HG02588 (cell line): ENCODE measurements at regions not wholly inside any gene's neighbourhood (a gene's known extent, or its start where the extent isn't known, plus 50 kb on each side); places are given as distances from the start of the nearest gene placed in this dataset.
"Not testable (repeated sequence)": the region's sequence is repeated elsewhere in the genome, so short reads cannot be mapped to it uniquely, and the experiment has no call there.

Experiments used
- ATAC-seq: cut with Tn5 transposase; IDR thresholded peaks from one replicate; pipeline ENCODE4 v1.9.1; 2021; ENCODE audit warnings: mild to moderate bottlenecking, moderate library complexity; ENCODE audit not compliant: unreplicated experiment

DNA sequence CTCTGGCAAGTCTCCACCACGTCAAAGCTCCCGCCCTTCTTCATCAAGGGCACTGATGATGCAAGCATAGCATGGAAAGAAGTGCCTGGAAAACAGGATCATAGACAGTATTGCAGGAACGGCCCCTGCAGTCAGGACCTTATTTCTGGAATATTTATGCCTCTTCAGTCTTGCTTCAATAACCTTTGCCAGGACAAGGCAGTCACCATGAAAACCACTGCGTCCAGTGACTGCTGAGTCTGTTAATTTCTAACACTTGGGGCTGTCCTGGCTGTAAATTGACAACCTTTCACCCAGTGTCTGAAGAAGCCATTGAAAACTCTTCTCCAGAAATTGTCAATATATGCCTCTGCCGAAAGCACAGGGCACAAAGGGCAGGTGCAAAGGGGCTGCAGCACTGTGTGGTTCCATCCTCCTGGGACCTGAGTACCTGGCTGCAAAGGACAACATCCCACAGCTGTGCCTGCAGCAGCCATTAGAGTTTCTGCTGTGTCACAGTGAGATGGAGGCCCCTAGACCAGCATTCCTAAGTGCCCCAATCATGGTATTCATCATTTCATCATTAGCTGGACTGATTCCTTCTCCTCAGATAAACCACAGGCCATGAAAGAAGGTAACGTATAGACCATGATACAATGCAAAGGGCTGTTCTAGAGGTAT, 819.6 kb downstream of the RNF144A start:
- no peak for ATAC-seq

GRCh38 chr2:7738596-7738995, 821.4 kb downstream of the RNF144A start:
- ATAC-seq: no peak

DNA sequence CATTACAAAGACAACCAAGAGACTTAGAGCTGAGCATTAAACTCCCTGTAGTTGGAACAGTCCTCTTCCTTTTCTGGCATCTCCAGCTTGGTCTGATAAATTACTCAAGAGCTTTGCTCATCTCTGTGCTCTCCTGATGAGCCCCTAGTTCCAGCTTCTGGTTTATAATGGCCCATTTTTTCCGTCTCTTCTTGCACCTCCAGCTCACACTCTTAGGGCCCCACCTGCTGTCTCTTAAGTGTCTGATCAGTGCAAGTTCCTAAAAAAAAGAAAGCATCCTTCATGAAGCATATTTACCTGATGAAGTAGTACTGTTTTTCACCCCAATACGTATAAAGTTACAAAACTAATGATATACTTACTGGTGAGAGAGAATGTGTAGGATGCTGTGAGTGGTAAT, 822.9 kb downstream of the RNF144A start:
- no peak for ATAC-seq

- ATAC-seq: no peak
Observed at GRCh38 chr2:7742301-7742700, 825.1 kb downstream of the RNF144A start.

DNA sequence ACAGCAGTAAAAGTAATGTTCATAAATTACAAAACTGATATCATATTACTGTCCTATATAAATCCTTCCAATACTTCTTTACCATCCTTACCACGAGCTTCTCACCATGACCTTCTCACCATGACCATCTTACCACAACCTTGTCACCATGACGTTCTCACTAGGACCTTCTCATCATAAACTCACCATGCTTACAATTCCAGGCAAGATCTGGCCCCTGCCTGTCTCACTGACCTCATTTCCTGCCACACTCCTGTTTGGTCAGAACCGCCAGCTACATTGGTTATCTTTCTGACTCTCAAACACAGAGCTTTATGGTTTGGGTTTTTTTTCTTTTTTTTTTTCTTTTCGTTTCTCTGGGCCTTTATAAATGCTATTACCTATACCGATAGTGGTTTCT, 827.6 kb downstream of the RNF144A start:
- no peak for ATAC-seq

DNA sequence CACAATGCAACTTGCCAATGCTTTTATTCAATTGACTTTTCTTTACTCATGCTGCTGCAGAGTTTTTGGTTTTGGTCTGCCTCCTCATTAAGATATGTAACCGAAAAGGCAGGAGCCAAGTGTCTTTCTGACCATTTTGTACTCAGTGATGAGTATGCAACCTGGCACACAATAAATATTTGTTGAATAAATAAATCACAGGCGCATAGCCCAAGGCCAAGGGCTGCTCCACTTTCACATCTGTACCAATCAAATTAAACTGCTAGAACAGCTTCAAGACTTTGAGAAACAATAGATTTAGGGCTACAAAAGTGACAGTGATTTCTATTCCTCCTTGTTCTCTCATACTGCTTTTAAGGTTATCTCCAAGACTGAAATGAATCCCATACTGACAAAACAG, 828.2 kb downstream of the RNF144A start:
- no peak for ATAC-seq

- no peak for ATAC-seq
Observed at GRCh38 chr2:7748717-7749415, 831.7 kb downstream of the RNF144A start.

GRCh38 chr2:7749895-7750559, 832.8 kb downstream of the RNF144A start:
- no peak for ATAC-seq

- no peak for ATAC-seq
Observed at GRCh38 chr2:7752291-7752690, 835.1 kb downstream of the RNF144A start.

DNA sequence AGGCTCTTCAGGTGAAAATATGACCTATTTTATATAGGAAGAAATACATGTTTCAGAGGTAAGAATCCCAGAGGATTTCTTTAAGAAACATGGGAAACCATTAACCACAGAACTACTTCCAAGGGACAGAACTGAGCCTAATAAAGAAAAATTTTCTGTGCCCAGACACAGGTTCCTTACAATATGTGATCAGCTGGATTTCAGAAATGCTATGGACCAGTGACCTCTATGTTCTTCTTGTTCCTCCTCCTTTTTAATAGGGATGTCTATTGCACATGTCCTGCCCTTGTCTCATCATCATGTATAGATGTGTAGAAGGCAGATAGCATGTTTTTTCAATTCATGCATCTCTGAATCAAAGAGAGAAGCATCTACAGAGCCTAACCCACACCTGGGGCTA, 836.6 kb downstream of the RNF144A start:
- no peak for ATAC-seq

GRCh38 chr2:7755879-7756278, 838.7 kb downstream of the RNF144A start:
- no peak for ATAC-seq

GRCh38 chr2:7758073-7758759, 841.0 kb downstream of the RNF144A start:
- ATAC-seq: no peak

DNA sequence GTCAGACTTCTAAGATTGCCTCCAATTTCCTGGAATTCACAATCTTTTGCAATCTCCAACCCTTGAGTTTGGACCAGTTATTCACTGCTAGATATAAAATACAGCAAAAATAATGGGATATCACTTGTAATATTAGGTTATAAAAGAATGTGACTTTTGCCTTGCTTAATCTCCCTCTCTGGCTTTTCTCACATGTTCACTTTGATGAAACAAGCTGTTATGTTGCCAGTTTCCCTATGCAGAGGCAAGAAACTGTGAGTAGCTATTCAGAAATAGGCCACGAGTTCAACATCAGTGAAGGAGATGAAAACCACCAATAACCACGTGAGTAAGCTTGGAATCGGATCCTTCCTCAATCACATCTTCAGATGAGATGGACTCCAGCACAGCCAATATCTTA, 842.7 kb downstream of the RNF144A start:
- no peak for ATAC-seq

- not testable (repeated sequence) for ATAC-seq
Observed at GRCh38 chr2:7763418-7763817, 846.2 kb downstream of the RNF144A start.

GRCh38 chr2:7765236-7765635, 848.0 kb downstream of the RNF144A start:
- no peak for ATAC-seq

DNA sequence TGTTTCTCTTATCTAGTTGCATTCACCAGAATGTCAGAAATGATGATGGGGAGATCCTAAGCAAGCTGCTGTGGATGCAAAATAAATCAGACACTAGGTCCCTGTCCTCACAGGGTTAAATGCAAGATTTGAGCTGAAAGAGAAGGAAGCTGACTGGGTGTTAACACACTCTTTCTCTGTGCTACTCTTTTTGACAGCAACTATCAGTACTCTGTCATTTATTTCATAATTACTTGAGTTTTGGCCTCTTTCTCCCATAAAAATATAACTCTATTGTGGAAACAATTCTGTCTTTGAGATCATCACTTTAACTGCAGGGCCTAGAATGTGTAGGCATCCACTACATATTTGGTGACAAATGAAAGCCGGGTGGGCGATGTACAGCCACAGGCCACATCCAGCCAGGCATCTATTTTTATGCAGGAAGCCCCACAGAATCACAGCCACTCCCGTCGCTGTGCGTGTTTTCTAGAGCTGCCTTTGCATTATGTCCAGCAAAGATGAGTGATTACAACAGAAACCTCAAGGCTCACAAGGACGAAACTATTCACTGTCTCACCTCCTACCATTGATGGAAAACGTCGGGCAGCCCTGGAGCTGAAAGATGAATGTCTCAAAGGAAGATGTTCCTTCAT, 849.0 kb downstream of the RNF144A start:
- no peak for ATAC-seq

- no peak for ATAC-seq
Observed at GRCh38 chr2:7766978-7767565, 849.9 kb downstream of the RNF144A start.

- no peak for ATAC-seq
Observed at GRCh38 chr2:7767902-7768301, 850.7 kb downstream of the RNF144A start.

DNA sequence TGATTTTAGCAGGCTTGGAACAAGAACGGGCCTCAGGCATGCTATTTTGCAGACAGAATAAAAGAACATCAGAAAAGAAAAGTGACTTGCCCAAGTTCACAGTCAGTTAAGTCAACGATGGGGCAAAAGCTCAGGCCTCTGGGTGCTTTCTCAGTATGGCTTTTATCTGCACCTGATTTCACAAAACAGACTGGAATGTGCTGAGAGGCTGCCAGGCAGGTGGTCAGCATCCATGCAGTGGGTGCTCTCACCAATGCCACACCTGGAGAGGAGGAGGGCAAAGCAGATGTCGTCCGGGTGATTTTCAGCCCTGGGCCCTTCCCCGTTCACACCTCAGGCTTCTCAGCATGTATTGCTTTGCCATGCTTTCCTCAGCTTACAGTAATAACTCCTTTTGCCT, 854.6 kb downstream of the RNF144A start:
- ATAC-seq: no peak
